ENCODE measurements at regions not wholly inside any gene's neighbourhood (a gene's known extent, or its start where the extent isn't known, plus 50 kb on each side); places are given as distances from the start of the nearest gene placed in this dataset.

DNA sequence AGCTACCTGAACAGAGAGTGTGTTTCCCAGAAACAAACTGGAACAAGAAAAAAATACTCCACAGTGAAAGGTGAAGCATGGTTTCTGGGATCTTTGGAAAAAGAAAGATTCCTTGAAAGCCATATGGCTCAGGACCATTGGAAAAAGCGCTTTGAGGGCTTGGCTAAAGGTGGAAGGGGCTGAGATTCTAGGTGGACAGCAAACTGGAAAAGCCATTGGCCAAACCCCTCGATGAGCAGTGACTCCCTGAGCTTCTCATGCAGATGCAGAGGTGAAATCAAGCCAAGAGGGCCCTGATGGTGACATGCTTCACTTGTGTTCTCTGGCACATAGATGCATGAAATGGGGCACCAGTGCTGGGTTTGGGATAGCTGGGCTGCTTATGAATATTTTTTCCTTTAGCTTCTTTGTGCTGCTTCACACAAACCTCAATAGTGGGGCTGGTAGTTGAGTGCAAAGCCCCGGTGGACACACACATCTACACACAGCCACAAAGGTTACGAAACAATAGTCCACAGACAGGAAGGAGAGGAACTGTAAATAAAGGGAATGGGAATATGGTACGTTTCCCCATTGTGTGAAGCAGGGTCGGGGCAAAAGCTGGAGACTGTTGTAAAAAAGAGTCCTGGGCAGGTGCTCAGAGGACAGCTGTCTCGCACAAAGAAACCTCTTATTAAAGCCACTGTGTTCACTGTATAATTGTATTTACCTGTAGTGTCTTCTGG, 117.8 kb downstream of the FOXA2 start:
- DNase-seq (ENCODE audit: low read depth in 2 of 2): no peak

DNA sequence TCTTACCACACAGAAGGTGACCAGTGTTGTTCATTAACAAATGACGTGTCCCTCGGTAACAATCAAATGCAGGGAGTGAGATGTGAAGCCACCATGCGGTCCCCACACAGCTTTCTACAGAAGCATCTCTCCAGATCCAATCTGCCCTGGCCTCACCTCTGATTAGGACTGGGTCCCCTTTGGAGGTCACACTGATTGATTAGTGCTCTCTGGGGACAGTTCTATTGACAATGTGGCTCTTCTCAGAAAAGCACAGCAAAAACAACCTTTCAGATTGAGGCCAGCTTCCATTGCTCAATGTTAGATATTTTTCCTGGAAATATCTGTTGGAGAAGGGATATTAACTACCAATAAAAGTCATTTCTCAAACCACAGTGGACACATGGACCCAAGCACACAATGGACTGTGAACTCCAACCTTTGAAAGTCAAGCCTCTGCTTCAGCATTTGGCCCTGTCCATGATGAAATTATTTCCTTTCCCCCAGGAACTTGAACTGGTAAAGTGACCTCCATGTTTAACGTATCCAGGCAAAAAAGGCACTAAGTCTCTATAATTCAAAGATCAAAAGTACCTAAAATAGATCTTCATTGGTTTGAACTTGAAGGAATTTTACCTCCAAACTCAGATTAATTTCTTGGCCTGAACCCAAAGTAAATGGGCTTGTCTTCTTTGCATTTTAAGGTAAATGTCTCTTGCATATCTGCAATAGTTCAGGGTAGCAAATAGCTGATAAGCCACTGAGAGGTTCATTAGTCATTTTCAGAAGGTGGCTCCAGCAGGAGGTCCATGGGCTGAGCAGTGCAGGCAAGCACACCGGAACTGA, 118.5 kb downstream of the FOXA2 start:
- DNase-seq (ENCODE audit: low read depth in 2 of 2): no peak

DNA sequence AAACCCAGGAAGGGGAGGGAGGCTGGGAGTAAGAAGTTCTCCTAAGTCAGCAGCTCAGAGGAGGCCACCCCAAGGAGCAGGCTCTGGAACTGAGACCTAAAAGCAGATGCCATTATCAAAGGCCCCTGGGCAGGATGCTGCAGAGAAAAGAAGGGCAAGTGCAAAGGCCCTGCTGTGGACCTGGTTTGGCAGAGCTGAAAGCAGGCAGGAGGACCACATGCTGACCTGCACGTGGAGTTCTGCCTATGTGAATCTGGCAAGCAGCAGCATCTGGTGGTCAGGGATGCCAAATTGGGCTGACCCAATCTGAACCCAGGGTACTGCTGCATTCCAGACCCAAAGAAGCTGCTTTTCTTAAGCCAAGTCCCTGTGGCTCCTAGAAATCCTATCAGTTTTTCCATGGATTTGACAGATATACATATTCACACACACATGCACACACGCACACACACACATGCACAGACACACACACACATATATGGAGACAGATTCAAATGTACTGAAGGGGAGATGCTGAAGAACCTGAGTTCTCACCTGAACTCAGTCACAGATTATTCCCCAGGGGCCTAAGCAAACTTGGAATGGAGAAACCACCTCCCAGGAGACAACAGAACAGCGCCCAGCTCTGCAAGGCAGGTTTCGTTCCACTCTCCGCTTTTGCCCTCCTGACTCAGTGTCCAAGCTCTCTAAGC, 119.9 kb downstream of the FOXA2 start:
- no peak for DNase-seq (ENCODE audit: low read depth in 2 of 2)

DNA sequence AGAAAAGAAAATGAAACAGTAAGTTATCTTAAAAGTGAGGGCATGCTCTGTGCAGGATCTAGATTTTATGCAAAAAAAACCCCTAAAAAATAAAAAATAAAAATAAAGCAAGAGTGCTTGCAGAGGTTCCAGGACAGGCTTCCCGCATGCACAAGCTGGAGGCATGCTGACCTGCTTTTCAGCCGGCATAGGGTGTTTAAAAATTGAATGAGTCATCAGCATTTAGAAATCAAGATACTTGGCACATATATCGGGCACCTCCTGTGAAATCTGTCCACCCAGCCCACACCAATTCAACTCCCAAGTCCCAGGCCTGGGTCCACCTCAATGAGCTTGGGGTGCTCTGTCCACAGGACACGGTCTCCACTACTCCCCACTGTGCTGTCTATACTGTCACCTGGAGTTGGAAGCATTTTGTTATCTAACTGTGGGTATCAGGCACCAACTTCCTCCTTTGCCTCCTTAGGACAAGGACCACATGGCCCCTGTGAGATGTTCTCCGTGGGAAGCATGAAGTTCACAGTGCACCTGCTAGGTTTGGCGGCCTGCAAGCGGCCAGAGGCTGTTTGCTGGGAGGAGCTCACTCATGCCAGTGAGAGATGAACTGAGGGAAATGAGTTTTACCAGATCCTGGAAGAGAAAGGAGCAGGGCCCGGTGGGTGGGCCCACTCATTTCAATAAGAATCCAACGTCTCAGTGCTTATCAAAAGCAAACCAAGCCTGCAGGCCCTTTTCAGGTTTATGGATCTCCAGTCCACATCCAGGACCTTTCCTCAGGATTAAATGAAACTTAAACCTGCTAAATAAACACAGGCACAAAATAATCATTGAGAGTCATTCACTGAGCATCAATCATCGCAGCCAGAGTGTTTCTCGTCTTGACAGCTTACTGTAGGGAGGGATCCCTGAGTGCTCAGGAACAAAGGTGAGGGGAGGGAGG, 121.1 kb downstream of the FOXA2 start:
- DNase-seq (ENCODE audit: low read depth in 2 of 2): no peak

DNA sequence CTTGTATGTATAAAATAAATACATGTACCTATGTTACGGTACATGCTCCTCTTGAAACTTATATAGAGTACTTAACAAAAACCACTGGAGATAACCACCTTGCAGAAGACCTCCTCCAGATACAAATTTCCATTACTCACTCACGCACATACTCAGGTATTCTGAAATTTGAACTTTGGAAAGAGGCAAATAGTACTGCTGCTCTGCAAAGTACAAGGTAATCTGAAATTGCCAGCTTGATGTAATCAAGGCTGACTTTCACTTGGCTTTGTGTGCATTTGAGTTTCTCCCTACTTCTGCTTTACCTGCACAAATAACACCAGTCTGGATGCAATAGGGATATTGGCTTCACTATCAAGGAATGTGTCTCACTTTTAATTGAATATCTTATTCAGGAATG, 123.6 kb downstream of the FOXA2 start:
- no peak for DNase-seq (ENCODE audit: low read depth in 2 of 2)

DNA sequence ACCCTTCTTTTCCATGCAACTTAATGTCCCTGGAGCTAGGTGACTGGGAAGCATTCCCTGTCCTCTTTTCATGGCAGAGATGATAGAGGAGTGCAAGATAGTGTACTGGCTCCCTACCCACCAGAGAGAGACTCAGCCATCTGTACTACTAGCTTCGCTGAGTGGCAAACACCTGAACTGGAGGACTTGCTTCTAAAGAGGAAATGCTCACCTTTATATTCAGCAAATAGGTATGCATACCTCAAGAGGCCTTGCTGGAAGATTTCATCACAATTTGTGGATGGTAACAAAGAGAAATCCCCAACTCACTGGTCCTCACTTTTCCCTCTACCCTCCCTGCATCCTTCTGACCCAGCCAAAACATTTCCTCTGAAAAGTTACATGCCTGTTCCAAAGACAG, 124.1 kb downstream of the FOXA2 start:
- no peak for DNase-seq (ENCODE audit: low read depth in 2 of 2)

DNA sequence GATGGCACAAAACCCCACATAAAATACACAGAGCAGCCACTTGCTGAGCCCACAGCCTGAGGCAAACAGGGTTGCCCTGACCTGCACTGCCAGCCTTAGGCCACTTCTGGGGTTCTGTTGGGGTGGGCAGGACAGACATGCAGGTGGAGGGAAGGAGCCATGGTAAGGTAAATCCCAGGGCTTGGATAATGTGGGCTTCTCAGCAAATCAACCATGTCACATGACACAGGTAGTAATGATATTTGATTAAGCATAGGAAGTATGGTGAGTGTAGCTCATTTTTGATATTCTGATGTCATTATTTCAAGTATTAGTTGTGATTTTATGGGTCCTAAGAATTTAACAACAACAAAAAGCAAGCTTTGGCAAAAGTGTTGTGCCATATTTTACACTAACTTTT, 124.6 kb downstream of the FOXA2 start:
- DNase-seq (ENCODE audit: low read depth in 2 of 2): no peak

DNA sequence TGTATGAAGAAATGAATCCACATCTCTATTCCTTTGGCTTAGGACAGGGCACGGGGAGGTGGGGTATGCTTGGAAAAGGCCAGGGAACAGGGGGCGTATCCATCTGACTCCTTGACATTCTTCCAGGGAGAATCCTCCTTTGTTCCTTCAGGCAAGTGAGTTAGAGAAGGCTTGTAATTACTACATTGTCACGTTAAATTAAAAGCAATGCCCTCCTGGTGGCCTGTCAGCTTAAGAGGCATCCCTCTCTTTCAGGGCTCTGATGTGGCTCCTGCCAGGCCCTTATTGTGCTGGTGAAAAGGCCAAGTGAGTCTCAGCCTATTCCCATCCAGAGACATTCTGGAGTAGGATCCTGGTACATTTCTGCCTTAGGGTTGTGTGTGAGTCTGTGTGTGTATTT, 128.3 kb downstream of the FOXA2 start:
- no peak for DNase-seq (ENCODE audit: low read depth in 2 of 2)

DNA sequence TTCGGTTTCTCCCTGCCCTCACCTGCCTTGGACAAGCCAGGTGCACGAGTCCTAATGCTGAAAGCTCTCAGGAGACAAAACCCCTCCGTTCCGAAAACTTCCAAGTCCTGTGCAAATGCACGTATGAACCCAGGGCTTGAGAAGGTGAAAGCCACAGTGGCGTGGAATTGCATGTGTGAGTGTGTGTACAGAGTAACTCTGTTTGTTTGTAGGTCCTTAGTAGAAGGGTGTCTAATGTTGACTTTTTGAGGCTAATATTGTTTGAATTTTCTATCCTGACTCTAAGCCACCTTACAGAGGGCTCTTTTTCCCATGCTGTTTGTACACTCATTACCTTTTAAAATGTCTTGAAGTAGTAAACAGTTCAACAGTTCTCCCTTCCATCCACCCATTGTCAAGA, 129.1 kb downstream of the FOXA2 start:
- no peak for DNase-seq (ENCODE audit: low read depth in 2 of 2)

DNA sequence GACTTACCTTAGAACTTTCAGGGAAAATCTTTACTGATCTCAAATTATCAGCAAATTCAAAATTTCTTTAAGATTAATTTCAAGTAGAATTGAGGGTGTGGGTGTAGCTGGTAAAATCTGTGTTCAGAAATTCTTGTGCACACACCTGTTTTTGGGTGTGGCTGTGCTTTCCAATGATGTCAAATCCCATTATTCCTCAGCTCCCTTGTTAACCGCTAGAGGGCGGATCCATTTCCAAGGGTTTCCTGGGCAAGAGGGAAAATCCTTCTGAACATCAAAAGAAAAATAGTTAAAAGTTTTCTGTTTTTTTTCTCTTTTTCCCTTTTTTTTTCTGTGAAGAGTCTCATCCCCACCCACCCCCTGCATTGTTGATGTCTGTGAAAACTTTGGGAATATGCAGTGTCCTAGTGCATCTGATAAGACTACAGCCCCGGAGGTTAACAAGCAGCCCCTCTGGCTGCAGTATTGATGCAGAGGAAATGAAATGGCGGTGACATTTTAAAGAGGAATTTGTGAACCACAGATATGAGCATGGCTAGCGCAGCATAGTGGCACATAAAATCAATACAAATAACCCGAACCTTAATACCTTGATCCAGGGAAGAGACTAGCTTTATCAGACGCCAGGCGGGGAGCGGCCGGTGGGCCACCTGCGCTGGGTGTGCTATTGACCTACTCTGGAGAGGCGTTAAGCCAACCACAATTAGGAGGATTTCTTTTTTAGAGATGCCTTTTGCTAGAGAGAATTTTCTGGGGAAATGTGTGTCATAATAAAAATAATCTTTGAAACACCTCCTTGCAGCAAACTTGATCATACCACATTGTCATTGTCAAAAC, 130.9 kb downstream of the FOXA2 start:
- DNase-seq (ENCODE audit: low read depth in 2 of 2): no peak

DNA sequence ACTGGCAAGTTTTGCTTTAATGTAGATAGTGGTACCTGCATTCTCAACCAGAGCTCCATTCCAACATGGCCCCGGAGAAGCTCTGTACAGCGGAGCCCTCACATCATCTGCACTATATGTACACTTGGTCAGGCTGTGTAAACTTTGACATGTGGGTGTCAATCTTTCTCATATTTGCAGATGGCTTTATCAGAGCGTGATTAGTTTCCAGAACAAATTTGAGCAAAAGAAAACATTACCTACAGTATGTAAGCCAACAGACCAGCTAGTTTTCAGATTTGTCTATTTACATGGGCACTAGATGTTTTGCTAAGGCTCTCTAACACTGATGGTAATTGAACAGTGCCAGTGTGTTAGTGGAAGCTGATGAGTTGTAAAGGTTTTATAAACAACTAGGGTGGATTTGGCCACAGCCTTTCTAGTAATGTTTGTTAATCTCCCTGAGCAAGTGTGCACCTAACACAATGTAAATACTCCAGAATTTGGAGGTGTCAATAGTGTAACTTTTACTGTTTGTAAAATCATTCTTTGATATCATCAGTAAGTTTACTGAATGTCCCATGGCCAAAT, 131.8 kb downstream of the FOXA2 start:
- no peak for DNase-seq (ENCODE audit: low read depth in 2 of 2)

DNA sequence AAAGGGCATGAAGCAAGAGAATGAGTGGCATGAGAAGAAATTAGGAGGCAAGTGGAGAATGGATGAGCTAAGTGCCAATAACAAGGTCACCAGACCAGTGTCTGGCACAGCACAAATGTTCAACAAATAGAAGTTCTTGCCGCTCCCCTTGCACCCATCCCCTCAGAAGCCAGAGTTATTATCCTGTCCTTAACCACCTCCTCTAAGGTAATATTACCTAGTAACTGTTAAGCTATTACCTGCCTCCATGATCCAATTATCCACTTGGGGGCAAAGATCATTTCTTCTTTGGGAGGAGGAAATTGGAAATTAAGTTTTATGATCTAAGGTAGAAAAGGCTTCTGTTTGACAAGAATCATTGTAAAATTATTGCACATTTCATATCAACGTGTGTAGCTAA, 133.8 kb downstream of the FOXA2 start:
- no peak for DNase-seq (ENCODE audit: low read depth in 2 of 2)

DNA sequence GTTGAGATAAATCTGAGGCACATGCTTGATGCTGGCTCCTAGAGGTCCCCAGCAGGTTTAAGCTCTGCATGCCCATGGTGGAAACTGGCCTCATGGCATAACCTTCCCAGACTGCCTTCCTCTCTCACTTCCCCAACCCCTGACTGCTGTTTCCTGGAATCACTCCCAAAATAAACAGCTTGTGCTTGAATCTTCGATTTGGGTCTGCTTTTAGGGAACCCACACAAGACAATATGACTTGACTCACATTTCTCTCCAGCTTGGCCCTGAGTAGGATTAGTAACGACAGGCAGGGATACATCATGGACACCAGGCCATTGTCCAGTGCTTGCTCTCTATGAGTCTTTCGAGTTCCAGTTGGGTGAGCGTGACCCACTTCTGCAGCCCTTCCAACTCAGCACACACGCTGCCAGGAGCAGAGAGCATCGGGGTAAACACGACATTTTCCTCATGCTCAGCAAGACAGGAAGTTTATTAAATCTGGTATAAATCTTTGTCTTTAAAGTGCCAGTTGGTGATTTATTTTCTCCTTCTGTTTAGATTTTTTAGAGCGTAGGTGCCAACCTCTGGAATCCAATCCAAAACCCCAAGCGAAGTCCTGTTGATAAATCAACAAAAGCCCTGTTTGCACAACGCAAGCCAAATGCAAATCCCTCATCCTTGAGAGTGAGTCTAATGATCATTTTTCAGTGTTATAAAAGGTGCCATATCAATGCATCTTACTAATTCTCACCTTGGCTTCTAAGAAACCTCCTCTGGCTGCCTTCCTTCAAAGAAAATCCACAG, 135.0 kb downstream of the FOXA2 start:
- DNase-seq (ENCODE audit: low read depth in 2 of 2): no peak

DNA sequence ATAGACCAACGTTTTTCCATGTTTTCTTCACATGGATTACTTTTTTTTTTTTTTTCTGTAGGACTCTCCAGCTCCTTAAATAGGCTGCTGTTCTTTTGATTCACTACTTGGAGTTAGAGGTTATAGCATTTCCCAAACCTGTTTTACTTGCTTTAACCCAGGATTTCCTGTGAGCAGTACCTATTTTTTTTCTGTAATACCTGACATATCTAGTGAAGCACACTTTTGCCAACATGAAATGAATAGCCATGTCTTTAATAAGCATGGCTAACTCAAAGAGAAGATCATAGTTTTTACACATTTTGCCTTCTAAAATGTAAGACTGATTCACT, 137.0 kb downstream of the FOXA2 start:
- DNase-seq (ENCODE audit: low read depth in 2 of 2): no peak

DNA sequence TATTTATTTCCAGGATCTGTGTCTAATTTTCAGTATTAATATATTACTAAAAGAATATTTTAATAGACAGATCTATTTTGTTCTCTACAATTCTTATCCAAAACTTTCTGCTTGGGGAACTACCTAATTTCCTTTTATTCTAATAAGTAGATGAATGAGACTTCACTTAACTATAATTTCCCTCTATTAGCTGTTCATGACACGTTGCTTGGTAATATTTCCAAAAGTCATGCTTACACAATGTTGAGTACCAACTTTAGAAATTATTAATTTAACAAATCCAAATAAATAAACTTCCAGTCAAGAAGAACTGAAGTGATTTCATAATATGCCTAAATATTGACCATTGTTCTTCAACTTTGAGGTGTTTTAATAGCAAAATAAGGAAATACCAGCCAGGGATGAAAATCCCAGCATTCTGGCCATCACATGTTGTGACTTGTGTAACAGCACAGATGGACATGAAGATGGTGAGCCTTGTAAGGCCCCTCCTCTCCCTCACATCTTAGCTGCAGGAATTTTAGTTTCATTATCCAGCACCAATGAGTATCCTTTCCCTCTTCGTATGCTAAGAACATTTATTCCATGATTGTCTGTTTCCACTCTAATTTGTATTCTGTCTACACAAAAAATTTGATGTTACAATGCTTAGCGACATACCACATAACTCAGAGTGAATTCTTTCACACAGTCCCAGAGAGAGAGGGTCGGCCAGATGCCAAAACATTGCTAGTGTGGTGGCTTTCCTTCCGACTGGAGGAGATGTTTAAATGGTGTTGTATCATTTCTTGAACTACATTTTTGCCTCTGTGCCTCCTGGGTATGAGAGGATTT, 137.5 kb downstream of the FOXA2 start:
- DNase-seq (ENCODE audit: low read depth in 2 of 2): peak; percentile 6 to 9

DNA sequence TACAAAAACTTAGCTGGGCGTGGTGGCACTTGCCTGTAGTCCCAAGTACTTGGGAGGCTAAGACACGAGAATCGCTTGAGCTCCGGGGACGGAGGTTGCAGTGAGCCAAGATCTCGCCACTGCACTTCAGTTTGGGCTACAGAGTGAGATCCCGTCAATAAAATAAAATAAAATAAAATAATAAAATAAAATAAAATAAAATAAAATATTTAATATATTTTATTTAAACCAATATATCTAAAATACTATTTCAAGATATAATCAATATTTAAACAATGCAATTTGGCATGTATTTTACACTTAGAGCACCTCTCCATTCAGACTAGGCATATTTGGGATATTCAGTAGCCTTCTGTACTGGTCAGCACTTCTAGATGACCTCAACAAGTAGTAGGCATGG, 142.1 kb downstream of the FOXA2 start:
- no peak for DNase-seq (ENCODE audit: low read depth in 2 of 2)

DNA sequence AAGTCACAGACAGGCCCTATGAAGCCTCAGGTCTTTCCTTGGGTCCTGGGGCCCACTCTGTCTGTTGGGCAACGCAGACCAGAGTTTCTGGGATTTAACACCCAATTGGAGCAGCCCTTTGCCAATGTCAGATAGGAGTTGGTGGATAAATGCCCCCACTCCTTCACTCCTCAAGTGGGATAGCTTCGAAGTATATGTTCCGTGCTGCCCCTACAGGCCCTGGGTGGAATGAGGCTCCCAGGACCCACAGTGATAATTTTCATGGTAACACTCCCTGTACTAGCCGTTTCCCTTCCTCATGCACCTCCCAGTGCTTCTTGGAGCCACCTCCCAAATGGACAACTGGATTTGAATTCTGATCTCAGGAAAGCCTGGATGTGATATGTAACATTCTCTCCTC, 145.4 kb downstream of the FOXA2 start:
- no peak for DNase-seq (ENCODE audit: low read depth in 2 of 2)

DNA sequence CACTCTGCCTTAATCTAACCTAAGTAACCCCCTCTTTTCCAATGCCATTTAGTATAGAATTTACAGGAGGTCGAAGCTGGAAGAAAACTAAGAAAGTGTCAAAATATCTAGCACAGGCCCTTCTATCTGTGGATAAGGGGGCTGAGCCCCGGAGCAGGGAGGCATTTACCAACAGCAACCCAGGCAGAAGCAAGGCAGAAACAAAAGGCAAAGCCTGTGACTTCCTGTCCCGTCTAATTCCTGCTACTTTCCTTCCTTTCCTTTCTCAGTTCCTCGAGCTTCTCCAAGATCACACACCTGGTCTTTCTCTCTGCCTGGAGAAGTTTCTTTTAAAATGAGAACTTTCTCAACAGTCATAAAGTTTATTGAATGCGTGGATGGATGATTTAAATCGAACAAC, 146.0 kb downstream of the FOXA2 start:
- DNase-seq (ENCODE audit: low read depth in 2 of 2): no peak

DNA sequence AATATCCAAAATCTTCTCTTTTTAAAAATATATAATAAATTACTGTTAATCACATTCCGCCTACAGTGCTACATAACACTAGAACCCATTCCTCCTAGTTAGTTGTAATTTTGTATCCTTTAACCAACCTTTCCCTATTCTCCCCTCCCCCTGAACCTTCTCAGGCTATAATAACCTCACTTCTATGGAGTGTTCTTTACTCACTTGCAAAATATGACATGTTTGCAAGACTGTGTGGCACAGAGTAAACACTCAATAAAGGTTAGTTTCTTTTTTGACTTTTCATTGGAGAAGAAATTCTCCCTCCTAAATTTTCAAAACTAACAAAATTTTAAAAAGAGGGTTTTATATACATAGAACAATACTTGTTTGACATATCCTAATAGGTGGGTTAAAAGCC, 147.0 kb downstream of the FOXA2 start:
- no peak for DNase-seq (ENCODE audit: low read depth in 2 of 2)

Data from fibroblast of skin of left quadriceps (primary cell).